OCI-LY1 (cell line): ENCODE measurements at regions not wholly inside any gene's neighbourhood (a gene's known extent, or its start where the extent isn't known, plus 50 kb on each side); places are given as distances from the start of the nearest gene placed in this dataset.

Experiments
- H2AFZ ChIP-seq: fragments of 200-600 bp; sonication (generic), shearing (Covaris generic); 2 replicates; pipeline ENCODE4 v1.6.0; 2014; ENCODE audit warnings: antibody characterized with exemption, mild to moderate bottlenecking, low read length
- H3F3A ChIP-seq: fragments of 200-600 bp; sonication (generic), shearing (Covaris generic); 2 replicates; pipeline ENCODE4 v1.6.0; 2014; ENCODE audit warnings: mild to moderate bottlenecking, antibody characterized with exemption, low read length, moderate library complexity; ENCODE audit not compliant: insufficient read depth
- H3K27ac ChIP-seq: fragments of 200-600 bp; sonication (generic); 2 replicates; pipeline ENCODE4 v1.5.1; 2014; ENCODE audit warnings: low read length, mixed run types, mild to moderate bottlenecking, low read depth; ENCODE audit not compliant: poor library complexity, severe bottlenecking
- H3K27me3 ChIP-seq: fragments of 200-600 bp; sonication (generic); 2 replicates; pipeline ENCODE4 v1.6.0; 2014; ENCODE audit warnings: antibody characterized with exemption, mild to moderate bottlenecking, low read length, moderate library complexity; ENCODE audit not compliant: insufficient read depth
- H3K36me3 ChIP-seq: fragments of 200-600 bp; sonication (generic); 2 replicates; pipeline ENCODE4 v1.6.1; 2014; ENCODE audit warnings: mild to moderate bottlenecking, antibody characterized with exemption, low read length, moderate library complexity, mixed read lengths; ENCODE audit not compliant: insufficient read depth
- H3K4me1 ChIP-seq: fragments of 200-600 bp; sonication (generic); 2 replicates; pipeline ENCODE4 v1.5.1; 2014; ENCODE audit warnings: mild to moderate bottlenecking, low read length, moderate library complexity; ENCODE audit not compliant: insufficient read depth, severe bottlenecking
- H3K4me2 ChIP-seq: fragments of 200-600 bp; sonication (generic), shearing (Covaris generic); 2 replicates; pipeline ENCODE4 v1.6.1; 2014; ENCODE audit warnings: low read length
- H3K4me3 ChIP-seq: fragments of 200-600 bp; sonication (generic); 2 replicates; pipeline ENCODE4 v1.5.1; 2014; ENCODE audit warnings: low read length, low read depth, mild to moderate bottlenecking, mixed read lengths; ENCODE audit not compliant: poor library complexity, severe bottlenecking
- H3K79me2 ChIP-seq: fragments of 200-600 bp; shearing (Covaris generic); 2 replicates; pipeline ENCODE4 v1.6.1; 2016; ENCODE audit warnings: mixed run types, low read length, mixed read lengths; ENCODE audit not compliant: insufficient read depth
- H3K9ac ChIP-seq: fragments of 200-600 bp; sonication (generic), shearing (Covaris generic); 2 replicates; pipeline ENCODE4 v1.6.1; 2014; ENCODE audit warnings: mild to moderate bottlenecking, low read length, mixed read lengths
- H3K9me2 ChIP-seq: fragments of 200-600 bp; sonication (generic), shearing (Covaris generic); 2 replicates; pipeline ENCODE4 v1.6.1; 2014; ENCODE audit warnings: low read depth, mild to moderate bottlenecking, low read length, mixed read lengths
- H3K9me3 ChIP-seq: fragments of 200-600 bp; shearing (Covaris generic); 2 replicates; pipeline ENCODE4 v1.6.1; 2014; ENCODE audit warnings: low read length, mixed read lengths
- H4K20me1 ChIP-seq: fragments of 200-600 bp; sonication (generic), shearing (Covaris generic); 2 replicates; pipeline ENCODE4 v1.6.0; 2016; ENCODE audit warnings: mild to moderate bottlenecking, low read length; ENCODE audit not compliant: insufficient read depth
- CTCF ChIP-seq: fragments of 200-600 bp; sonication (generic), shearing (Covaris generic); IDR thresholded peaks from 2 replicates; pipeline ENCODE4 v1.5.1; 2017; ENCODE audit warnings: mild to moderate bottlenecking, antibody characterized with exemption, low read length, moderate library complexity, mixed read lengths
- EZH2 ChIP-seq: fragments of 200-600 bp; sonication (generic), shearing (Covaris generic); IDR thresholded peaks from 2 replicates; pipeline ENCODE4 v1.8.0; 2017; ENCODE audit warnings: borderline replicate concordance, mixed run types, mild to moderate bottlenecking, antibody characterized with exemption, low read length, moderate library complexity, mixed read lengths

- Histone ChIP-seq H2AFZ (no peak overlapping the region), H3K4me1 (no peaks in the 10 kb centered on the region), H3K79me2 (no peaks in the 10 kb centered on the region), H3K27ac (no peak overlapping the region), H3K4me2 (no peak overlapping the region), H3K9ac (no peak overlapping the region), H3K9me3 (no peaks in the 10 kb centered on the region), H3K9me2 (no peaks in the 10 kb centered on the region), H4K20me1 (no peaks in the 10 kb centered on the region), H3K36me3 (no peaks in the 10 kb centered on the region), H3K4me3 (no peak overlapping the region), H3K27me3 (no peaks in the 10 kb centered on the region), H3F3A (no peaks in the 10 kb centered on the region)
- TF ChIP-seq CTCF (no peak), EZH2 (no peak)
These were observed 746.9 kb downstream of the FAT4 start for GRCh38 chr4:126061655-126062054.

- no peaks in the 10 kb centered on the region for H3F3A ChIP-seq
- no peaks in the 10 kb centered on the region for H3K4me1 ChIP-seq
- H2AFZ ChIP-seq = no peak overlapping the region
These were observed 750.3 kb downstream of the FAT4 start for GRCh38 chr4:126065016-126065415.

GRCh38 chr4:126071346-126072333 lies 756.9 kb downstream of the FAT4 start:
- Histone ChIP-seq H3K4me1 (no peaks in the 10 kb centered on the region), H3K27ac (no peak overlapping the region), H3K4me2 (no peak overlapping the region), H3F3A (no peaks in the 10 kb centered on the region), H3K9me2 (no peaks in the 10 kb centered on the region), H3K36me3 (no peaks in the 10 kb centered on the region), H3K27me3 (no peaks in the 10 kb centered on the region), H4K20me1 (no peaks in the 10 kb centered on the region), H3K4me3 (no peak overlapping the region), H2AFZ (no peak overlapping the region), H3K79me2 (no peaks in the 10 kb centered on the region), H3K9me3 (no peaks in the 10 kb centered on the region), H3K9ac (no peak overlapping the region)
- TF ChIP-seq EZH2 (no peak), CTCF (no peak)

More at GRCh38 chr4:126065016-126065415, 750.3 kb downstream of the FAT4 start:
- H3K27me3 ChIP-seq = no peaks in the 10 kb centered on the region
- H4K20me1 ChIP-seq = no peaks in the 10 kb centered on the region
- no peaks in the 10 kb centered on the region for H3K36me3 ChIP-seq
- no peak for TF ChIP-seq EZH2
- no peak for TF ChIP-seq CTCF
- H3K79me2 ChIP-seq = no peaks in the 10 kb centered on the region
- H3K4me3 ChIP-seq = no peak overlapping the region
- no peak overlapping the region for H3K9ac ChIP-seq
- H3K4me2 ChIP-seq = no peak overlapping the region
- H3K9me2 ChIP-seq = no peaks in the 10 kb centered on the region
- H3K27ac ChIP-seq = no peak overlapping the region
- H3K9me3 ChIP-seq = no peaks in the 10 kb centered on the region
